HG03378 (cell line): ENCODE measurements at regions not wholly inside any gene's neighbourhood (a gene's known extent, or its start where the extent isn't known, plus 50 kb on each side); places are given as distances from the start of the nearest gene placed in this dataset.
"Not testable (repeated sequence)": the region's sequence is repeated elsewhere in the genome, so short reads cannot be mapped to it uniquely, and the experiment has no call there.

Experiments
- ATAC-seq: cut with Tn5 transposase; IDR thresholded peaks from one replicate; pipeline ENCODE4 v1.9.1; 2021; ENCODE audit warnings: mild to moderate bottlenecking, moderate library complexity; ENCODE audit not compliant: unreplicated experiment

GRCh38 chr10:32217216-32217615, 129.7 kb downstream of the EPC1 start:
- no peak for ATAC-seq

GRCh38 chr10:32213838-32214237, 133.1 kb downstream of the EPC1 start:
- ATAC-seq = not testable (repeated sequence)

- no peak for ATAC-seq
Observed at GRCh38 chr10:32211046-32211363, 136.0 kb downstream of the EPC1 start.

GRCh38 chr10:32210306-32211045, 136.5 kb downstream of the EPC1 start:
- ATAC-seq = no peak

- ATAC-seq = not testable (repeated sequence)
Observed at GRCh38 chr10:32208005-32208404, 139.0 kb downstream of the EPC1 start.

- ATAC-seq = peak; percentile 75
Observed at GRCh38 chr10:32207544-32207943, 139.4 kb downstream of the EPC1 start.

- ATAC-seq = no peak
Observed at GRCh38 chr10:32205670-32206069, 141.3 kb downstream of the EPC1 start.

- no peak for ATAC-seq
Observed at GRCh38 chr10:32204606-32205005, 142.4 kb downstream of the EPC1 start.

GRCh38 chr10:32199714-32200394, 143.6 kb upstream of the KIF5B start:
- no peak for ATAC-seq

GRCh38 chr10:32197423-32197822, 141.2 kb upstream of the KIF5B start:
- ATAC-seq = no peak

- peak; percentile 77 for ATAC-seq
Observed at GRCh38 chr10:32190890-32191491, 134.8 kb upstream of the KIF5B start.

GRCh38 chr10:32189400-32190084, 133.3 kb upstream of the KIF5B start:
- no peak for ATAC-seq

GRCh38 chr10:32188601-32189000, 132.4 kb upstream of the KIF5B start:
- ATAC-seq = not testable (repeated sequence)

- ATAC-seq = no peak
Observed at GRCh38 chr10:32187686-32188085, 131.5 kb upstream of the KIF5B start.

GRCh38 chr10:32183652-32184051, 127.4 kb upstream of the KIF5B start:
- ATAC-seq = not testable (repeated sequence)

GRCh38 chr10:32182476-32182875, 126.3 kb upstream of the KIF5B start:
- ATAC-seq = no peak

- no peak for ATAC-seq
Observed at GRCh38 chr10:32180390-32181280, 124.4 kb upstream of the KIF5B start.

GRCh38 chr10:32179836-32180235, 123.6 kb upstream of the KIF5B start:
- no peak for ATAC-seq

GRCh38 chr10:32177594-32177993, 121.4 kb upstream of the KIF5B start:
- not testable (repeated sequence) for ATAC-seq

- ATAC-seq = no peak
Observed at GRCh38 chr10:32175629-32176028, 119.4 kb upstream of the KIF5B start.
